NCI-H345 treated with DMSO at 0.1 percent for 48 hours (cell line): ENCODE measurements at regions not wholly inside any gene's neighbourhood (a gene's known extent, or its start where the extent isn't known, plus 50 kb on each side); places are given as distances from the start of the nearest gene placed in this dataset.

Experiments used
- DNase-seq: peaks from one replicate; lab custom pipeline; 2025; ENCODE audit not compliant: unreplicated experiment; lab: John Stamatoyannopoulos, UW

- DNase-seq = no peak
Observed at GRCh38 chr3:19093084-19093483, 55.2 kb upstream of the KCNH8 start.

GRCh38 chr3:19077388-19077787 is 70.9 kb upstream of the KCNH8 start:
- no peak for DNase-seq

- DNase-seq = no peak
Observed at GRCh38 chr3:19075037-19075436, 73.3 kb upstream of the KCNH8 start.

- DNase-seq = no peak
Observed at GRCh38 chr3:19074257-19074900, 73.9 kb upstream of the KCNH8 start.

GRCh38 chr3:19073341-19074105 is 74.8 kb upstream of the KCNH8 start:
- DNase-seq = no peak

GRCh38 chr3:19070325-19070724 is 78.0 kb upstream of the KCNH8 start:
- DNase-seq = no peak

GRCh38 chr3:19065027-19065426 is 83.3 kb upstream of the KCNH8 start:
- no peak for DNase-seq

GRCh38 chr3:19063936-19064335 is 84.4 kb upstream of the KCNH8 start:
- DNase-seq = no peak

GRCh38 chr3:19060404-19060803 is 87.9 kb upstream of the KCNH8 start:
- DNase-seq = no peak

GRCh38 chr3:19052874-19053273 is 95.4 kb upstream of the KCNH8 start:
- DNase-seq = no peak

- no peak for DNase-seq
Observed at GRCh38 chr3:19046440-19046839, 101.9 kb upstream of the KCNH8 start.

- no peak for DNase-seq
Observed at GRCh38 chr3:19030522-19030839, 117.8 kb upstream of the KCNH8 start.

GRCh38 chr3:19029837-19030521 is 118.3 kb upstream of the KCNH8 start:
- DNase-seq = no peak

- DNase-seq = no peak
Observed at GRCh38 chr3:19025441-19025840, 122.9 kb upstream of the KCNH8 start.

- no peak for DNase-seq
Observed at GRCh38 chr3:19022546-19022945, 125.8 kb upstream of the KCNH8 start.

GRCh38 chr3:19016851-19017250 is 131.5 kb upstream of the KCNH8 start:
- DNase-seq = no peak

GRCh38 chr3:19013879-19014278 is 134.4 kb upstream of the KCNH8 start:
- no peak for DNase-seq

- DNase-seq = no peak
Observed at GRCh38 chr3:19012846-19013245, 135.5 kb upstream of the KCNH8 start.

GRCh38 chr3:19002606-19003005 is 145.7 kb upstream of the KCNH8 start:
- no peak for DNase-seq

GRCh38 chr3:18998069-18998468 is 150.2 kb upstream of the KCNH8 start:
- no peak for DNase-seq

GRCh38 chr3:18992709-18993108 is 155.6 kb upstream of the KCNH8 start:
- no peak for DNase-seq

GRCh38 chr3:18989237-18989795 is 159.0 kb upstream of the KCNH8 start:
- DNase-seq = no peak
